ENCODE measurements at regions not wholly inside any gene's neighbourhood (a gene's known extent, or its start where the extent isn't known, plus 50 kb on each side); places are given as distances from the start of the nearest gene placed in this dataset.

- DNase-seq (ENCODE audit: low read depth in 2 of 3, low spot score in 2 of 3), result no peak
These were observed 93.9 kb upstream of the AGR3 start for GRCh38 chr7:16975712-16976111.

- DNase-seq (ENCODE audit: low read depth in 2 of 3, low spot score in 2 of 3), result no peak
These were observed 96.8 kb upstream of the AGR3 start for GRCh38 chr7:16978358-16979244.

GRCh38 chr7:16980539-16980938 lies 98.8 kb upstream of the AGR3 start:
- no peak for DNase-seq (ENCODE audit: low read depth in 2 of 3, low spot score in 2 of 3)

DNA sequence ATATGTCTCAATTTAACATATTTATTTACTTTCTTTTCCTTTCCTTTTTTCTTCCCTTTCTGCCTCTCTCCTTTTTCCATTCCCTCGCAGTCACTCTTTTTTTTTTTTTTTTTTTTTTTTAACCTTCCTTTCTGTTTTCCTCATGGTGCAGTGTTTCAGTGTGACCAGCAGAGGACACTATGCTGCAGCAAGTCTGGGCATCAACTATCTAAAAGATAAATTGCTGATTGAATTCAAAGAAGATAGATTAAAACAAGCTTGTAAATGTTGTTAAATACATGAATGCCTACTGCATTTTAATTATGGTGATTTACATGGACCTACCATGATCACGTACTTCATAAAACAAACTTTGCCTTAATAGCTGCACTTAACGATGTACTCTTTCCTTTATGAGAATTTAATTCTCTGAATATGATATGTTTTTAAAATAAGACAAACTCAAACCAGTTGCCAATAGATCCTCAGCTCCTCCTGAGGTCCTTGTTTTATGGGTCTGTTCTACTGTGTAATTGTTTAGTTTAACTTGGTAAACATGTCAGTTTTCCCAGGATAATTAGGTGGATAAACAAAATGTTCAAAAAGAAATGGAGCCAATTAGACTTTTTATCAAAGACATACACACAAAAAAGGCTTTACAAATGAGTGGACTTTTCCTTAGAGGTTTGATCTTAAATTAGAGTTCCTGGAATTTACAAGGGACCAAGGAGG lies 101.0 kb upstream of the AGR3 start:
- DNase-seq (ENCODE audit: low read depth in 2 of 3, low spot score in 2 of 3), result no peak

DNA sequence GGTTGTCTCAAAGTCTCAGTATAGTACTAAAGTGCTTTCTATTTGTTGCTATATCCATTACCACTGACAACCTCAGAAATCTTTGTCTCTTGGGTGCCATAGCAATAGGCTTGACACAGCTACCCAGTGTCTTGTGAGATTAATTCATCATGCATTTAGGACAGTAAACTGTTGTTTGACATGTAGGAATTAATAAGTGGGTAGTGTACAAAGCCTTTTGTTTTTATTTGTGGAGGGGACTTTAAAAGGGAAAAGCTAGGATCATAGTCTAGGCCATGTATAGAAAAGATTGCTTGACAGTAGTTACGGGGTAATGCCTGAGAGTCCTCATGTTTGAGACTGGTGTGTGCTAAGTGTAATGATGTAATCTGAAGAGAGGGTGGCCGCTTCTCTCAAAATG lies 102.6 kb upstream of the AGR3 start:
- DNase-seq (ENCODE audit: low read depth in 2 of 3, low spot score in 2 of 3), result no peak

DNA sequence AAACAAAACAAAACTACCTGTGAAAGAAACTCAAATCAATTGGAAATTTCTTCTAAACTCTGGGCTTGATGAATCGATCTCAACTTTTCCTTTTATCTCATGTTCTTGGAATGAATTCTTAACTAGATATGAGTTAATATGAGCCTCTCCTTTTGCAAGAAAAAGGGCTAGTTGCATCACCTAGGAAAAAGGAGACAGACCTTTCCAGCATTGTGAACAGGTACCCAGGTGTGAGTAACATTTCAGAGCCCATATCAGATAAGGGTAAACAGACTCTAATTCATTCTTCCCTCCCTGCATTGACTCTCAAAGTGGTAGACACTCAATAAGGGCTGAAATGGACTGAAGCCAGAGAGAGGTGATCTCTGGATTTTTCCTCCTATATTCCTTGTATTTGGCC lies 103.8 kb upstream of the AGR3 start:
- no peak for DNase-seq (ENCODE audit: low read depth in 2 of 3, low spot score in 2 of 3)

GRCh38 chr7:16986755-16987154 lies 105.0 kb upstream of the AGR3 start:
- DNase-seq (ENCODE audit: low read depth in 2 of 3, low spot score in 2 of 3), result no peak

DNA sequence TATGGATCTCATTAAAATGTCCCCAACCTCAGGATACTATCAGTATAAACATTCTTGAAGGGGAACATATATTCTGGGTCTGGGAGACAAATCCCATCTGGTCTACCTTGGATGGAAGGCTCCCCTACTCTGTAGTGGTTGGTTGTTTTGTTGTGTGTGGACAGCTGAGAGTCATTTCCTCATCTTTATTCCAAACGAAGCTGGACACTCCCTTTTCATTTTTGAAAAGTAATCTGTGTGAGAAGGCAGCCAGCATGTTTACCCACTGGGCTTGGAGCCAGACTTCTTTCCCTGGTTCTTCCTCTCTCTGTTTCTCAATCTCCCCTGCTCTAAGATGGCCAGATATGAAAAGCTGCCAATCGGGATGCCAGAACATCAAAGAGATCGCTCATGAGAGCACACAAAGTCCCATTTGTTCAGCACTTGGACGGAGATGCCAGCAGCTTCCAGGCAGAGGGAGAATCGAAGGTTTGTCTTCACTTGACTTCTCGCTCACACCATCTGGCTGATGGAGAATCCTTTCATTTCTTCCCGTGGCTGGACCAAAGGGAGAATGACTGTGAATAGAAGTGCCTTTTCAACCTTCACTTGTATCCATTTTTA lies 108.1 kb upstream of the AGR3 start:
- no peak for DNase-seq (ENCODE audit: low read depth in 2 of 3, low spot score in 2 of 3)

DNA sequence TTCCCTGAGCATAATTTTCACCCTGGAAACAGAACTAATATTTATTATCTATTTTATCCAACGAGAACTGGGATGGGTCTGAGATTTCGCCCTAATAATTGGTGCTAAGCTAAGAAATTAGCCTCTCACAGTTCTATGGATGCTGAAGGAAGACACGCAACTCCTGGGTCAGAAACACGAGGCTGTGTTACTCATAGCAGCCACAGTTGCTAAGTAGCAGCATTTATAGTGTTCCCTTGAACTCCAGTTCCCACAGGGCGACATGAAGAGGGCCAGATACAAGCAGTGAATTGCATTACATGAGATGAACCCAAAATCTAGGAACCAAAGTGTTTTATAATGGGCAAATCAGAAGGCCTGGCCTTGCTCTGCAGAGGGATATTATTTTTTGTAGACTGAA lies 109.8 kb upstream of the AGR3 start:
- no peak for DNase-seq (ENCODE audit: low read depth in 2 of 3, low spot score in 2 of 3)

GRCh38 chr7:16993543-16993942 lies 111.8 kb upstream of the AGR3 start:
- no peak for DNase-seq (ENCODE audit: low read depth in 2 of 3, low spot score in 2 of 3)

GRCh38 chr7:16998481-16999051 lies 116.8 kb upstream of the AGR3 start:
- DNase-seq (ENCODE audit: low read depth in 2 of 3, low spot score in 2 of 3), result no peak

DNA sequence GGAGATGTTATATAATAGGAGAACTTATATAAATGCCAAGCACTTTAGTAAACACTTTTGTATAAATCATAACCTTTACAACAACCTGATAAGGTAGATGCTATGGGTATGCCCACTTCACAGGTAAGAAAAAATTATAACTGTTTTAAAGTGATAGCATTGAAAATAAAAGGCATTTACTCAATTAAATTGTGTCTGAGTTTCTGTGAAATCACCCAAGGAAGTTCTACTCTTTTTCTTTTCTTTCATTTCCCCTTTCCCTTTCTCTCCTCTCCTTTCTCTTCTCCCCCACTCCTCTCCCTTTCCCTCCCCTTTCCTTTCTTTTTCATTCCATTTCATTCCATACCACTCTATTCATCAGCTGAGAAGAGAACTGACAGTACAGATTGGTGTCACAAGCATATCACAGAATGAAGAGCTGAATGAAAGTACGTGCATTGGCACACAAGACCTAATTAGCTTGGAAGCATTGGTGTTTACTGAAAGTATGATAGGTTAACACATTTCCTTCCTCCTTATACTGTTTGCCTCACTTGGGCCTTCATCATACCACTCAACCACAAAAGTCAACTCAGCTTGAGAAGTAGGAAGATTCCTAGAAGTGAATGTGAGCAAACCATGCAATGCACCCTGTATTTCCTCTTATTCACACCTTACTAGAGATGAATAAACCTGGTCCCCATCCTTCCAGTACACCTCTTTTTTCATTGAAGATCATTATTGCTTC lies 117.9 kb upstream of the AGR3 start:
- DNase-seq (ENCODE audit: low read depth in 2 of 3, low spot score in 2 of 3), result no peak

DNA sequence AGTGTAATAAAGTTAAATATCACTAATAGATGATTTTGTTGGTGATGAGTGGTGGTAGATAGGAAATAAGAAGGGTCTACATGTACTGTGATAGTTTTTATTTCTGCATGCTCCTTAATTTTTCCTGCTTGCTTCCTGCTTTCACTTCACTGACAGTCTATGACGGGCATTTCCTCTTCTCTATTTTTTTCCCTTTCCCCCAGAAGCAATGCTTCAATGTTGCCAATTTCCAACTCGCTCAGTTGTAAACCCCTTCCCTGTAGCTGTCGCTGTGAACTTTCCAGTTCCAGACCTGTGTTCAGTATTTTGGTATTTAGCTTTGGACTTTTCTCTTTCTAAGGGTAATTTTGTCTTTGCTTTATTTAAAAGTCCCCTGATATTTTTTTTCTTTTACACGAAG lies 123.5 kb upstream of the AGR3 start:
- no peak for DNase-seq (ENCODE audit: low read depth in 2 of 3, low spot score in 2 of 3)

GRCh38 chr7:17007841-17008240 lies 126.1 kb upstream of the AGR3 start:
- DNase-seq (ENCODE audit: low read depth in 2 of 3, low spot score in 2 of 3), result no peak

DNA sequence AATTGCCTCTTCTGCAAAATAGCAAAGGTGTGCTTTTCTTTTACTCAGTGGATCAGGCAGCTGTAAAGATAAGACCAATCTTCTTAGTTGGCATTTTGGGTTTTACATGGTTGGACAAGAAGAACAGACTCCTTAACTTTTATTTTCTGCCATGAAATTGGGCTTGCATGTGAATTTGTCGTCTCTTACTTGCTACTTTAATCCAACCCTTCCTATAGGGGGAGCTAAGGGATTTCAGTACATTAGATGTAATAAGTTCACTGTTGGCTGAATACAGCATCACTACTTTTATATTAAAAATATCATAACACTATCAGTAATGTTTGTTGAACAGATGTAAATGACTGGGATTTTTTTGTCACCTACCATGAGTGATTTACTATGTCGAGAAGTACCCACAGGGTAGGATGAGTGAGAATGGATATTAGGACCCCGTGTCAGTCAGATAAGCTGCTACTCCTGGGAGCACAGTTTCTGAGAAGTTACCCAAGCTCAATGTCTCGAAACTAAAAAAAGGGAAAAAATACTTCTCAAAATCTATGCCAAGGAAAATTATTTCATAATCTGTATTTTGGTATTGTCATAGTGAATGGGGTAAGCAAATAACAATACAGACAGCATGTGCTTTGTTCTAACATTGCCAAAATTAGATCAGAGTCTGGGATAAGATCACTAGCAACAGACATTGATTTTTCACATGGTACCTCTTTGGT lies 127.4 kb upstream of the AGR3 start:
- DNase-seq (ENCODE audit: low read depth in 2 of 3, low spot score in 2 of 3), result no peak

DNA sequence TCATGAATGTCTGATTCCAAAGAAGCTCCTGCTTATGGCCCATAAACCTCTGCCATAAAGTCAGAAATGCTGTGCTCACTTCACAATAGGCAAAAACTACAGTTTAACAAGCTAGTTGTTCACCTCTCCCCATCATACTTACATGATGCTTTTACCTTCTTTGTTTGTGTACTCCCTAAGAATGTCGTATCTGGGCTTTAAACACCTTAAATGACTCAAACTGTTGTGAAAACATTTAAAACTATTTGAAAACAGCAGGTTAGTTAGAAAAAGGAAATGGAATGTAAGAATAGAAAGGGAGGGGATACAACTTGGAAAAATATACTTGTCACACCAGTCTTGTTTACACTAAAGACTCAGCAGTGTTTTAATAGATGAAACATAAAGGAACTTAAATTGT lies 128.2 kb upstream of the AGR3 start:
- no peak for DNase-seq (ENCODE audit: low read depth in 2 of 3, low spot score in 2 of 3)

DNA sequence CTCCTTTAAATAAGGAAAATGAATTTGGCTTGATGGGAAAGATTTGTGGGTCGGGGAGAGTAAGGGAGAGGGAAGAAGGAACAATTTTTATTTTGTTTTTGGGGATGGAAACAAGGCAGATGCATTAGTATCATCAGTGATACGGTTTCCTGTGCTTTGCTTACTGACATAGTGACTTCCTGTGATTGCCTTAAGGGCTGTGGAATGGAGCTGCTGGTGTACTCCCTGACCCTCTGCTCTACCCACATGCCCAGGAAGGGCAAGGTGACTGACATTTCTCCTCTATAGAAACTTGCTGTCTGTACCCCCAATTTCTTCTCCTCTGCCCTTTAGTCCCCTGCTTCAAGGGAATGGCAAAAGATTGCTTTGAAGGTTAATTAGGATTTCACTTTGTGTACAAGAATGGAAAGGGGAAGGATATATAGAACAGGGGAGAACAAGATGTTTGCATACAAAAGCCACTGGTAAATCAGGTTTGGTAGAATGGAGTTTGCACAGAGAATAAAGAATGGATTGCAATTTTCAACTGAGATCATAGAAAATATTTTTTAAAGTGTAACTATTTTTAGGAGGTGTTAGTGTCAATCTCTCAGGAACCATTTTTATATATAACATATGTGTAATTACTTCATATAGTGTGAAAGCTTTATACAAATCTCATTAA lies 129.0 kb upstream of the AGR3 start:
- no peak for DNase-seq (ENCODE audit: low read depth in 2 of 3, low spot score in 2 of 3)

GRCh38 chr7:17013204-17013603 lies 131.4 kb upstream of the AGR3 start:
- DNase-seq (ENCODE audit: low read depth in 2 of 3, low spot score in 2 of 3), result no peak

DNA sequence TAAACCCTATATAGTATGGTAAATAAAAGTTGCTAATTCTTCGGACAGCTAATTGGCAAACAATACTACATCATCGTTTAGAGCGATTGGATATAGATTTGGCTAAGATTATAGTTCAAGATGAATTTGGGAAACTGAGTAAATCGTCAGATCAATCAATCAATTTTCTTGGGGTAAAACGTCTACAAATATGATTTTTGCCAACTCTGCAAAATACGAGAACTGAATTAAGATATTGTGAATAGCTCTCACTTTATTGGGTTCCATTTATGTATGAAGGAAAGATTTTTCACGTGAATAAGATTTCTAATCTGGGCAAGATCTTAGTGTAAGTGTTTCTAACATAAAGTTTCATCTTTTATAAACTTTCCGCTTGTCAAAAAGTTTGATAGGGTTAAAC lies 132.9 kb upstream of the AGR3 start:
- DNase-seq (ENCODE audit: low read depth in 2 of 3, low spot score in 2 of 3), result no peak

DNA sequence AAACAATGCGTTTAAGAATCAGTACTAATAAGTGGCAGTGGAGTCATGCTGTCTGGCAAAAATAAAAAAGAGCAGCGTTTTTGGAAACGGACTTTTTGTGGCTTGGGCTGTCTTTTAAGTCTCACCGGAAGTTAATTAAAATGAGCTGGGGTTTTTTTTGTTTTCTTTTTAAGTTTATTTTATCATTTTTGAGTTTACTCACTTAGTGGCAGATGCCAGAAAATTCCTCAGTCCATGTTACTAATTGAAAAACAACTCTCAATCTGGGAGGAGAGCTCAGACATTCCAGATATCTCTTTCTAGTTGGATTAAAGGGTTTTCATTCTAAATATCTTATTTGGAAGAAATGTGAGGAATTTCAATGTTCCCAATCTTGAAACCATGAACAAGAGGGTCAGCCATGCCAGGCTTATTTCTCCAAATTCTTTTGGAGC lies 133.8 kb upstream of the AGR3 start:
- DNase-seq (ENCODE audit: low read depth in 2 of 3, low spot score in 2 of 3), result no peak

All from activated CD8-positive, alpha-beta memory T cell treated with anti-CD3 and anti-CD28 coated beads for 48 hours (primary cell).